ENCODE measurements at regions not wholly inside any gene's neighbourhood (a gene's known extent, or its start where the extent isn't known, plus 50 kb on each side); places are given as distances from the start of the nearest gene placed in this dataset.

- TF ChIP-seq POLR2A (IDR thresholded peaks at IDR 0.05; ENCODE audit: low read depth): no peak
- TF ChIP-seq POLR2AphosphoS5 (IDR thresholded peaks at IDR 0.05): no peak
- TF ChIP-seq, protein P1, sequence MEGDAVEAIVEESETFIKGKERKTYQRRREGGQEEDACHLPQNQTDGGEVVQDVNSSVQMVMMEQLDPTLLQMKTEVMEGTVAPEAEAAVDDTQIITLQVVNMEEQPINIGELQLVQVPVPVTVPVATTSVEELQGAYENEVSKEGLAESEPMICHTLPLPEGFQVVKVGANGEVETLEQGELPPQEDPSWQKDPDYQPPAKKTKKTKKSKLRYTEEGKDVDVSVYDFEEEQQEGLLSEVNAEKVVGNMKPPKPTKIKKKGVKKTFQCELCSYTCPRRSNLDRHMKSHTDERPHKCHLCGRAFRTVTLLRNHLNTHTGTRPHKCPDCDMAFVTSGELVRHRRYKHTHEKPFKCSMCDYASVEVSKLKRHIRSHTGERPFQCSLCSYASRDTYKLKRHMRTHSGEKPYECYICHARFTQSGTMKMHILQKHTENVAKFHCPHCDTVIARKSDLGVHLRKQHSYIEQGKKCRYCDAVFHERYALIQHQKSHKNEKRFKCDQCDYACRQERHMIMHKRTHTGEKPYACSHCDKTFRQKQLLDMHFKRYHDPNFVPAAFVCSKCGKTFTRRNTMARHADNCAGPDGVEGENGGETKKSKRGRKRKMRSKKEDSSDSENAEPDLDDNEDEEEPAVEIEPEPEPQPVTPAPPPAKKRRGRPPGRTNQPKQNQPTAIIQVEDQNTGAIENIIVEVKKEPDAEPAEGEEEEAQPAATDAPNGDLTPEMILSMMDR (IDR thresholded peaks at IDR 0.05): no peak
- TF ChIP-seq EP300 (IDR thresholded peaks at IDR 0.05): no peak
- Histone ChIP-seq H3K36me3 (no peaks in the 10 kb centered on the region), H3K9me3 (no peaks in the 10 kb centered on the region), H3K27me3 (no peaks in the 10 kb centered on the region), H3K27ac (replicated peaks in 1 of 4) (no peak overlapping the region), H3K4me1 (no peaks in the 10 kb centered on the region), H3K4me3 (no peak overlapping the region)
- 80% methylated on average over 11 of the region's 11 CpGs for WGBS
- DNase-seq (ENCODE audit: extremely low spot score): no peak
- intact Hi-C loops (cut with DNase I): no loop called here
Measured at GRCh38 chr12:46892034-46892705, 66.4 kb upstream of the SLC38A4 start.

DNA sequence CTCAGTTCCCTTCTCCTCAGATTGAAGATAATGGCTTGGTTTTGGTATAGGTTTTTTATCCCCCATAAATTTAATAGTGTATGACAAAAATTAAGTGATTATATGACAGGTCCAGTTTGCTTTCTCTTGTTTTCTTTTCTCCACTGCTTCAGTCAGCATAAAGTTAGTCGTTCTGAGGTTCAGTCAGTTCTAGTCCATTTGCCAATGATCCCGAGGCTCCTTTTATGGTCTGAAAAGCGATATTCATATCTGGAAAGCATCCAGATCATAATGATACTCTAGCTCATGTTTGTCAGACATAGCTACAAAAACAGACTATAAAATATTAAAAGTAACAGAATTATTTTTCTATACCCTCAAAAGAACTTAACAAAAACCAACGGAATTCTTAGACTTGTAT lies 67.1 kb upstream of the SLC38A4 start:
- Histone ChIP-seq H3K36me3 (no peaks in the 10 kb centered on the region), H3K27me3 (no peaks in the 10 kb centered on the region), H3K4me1 (no peaks in the 10 kb centered on the region), H3K27ac (replicated peaks in 1 of 4) (no peak overlapping the region), H3K9me3 (no peaks in the 10 kb centered on the region), H3K4me3 (no peak overlapping the region)
- DNase-seq (ENCODE audit: extremely low spot score): no peak
- TF ChIP-seq, protein P1 (IDR thresholded peaks at IDR 0.05): no peak
- TF ChIP-seq POLR2AphosphoS5 (IDR thresholded peaks at IDR 0.05) (no peak), EP300 (IDR thresholded peaks at IDR 0.05) (no peak), POLR2A (IDR thresholded peaks at IDR 0.05; ENCODE audit: low read depth) (no peak)
- intact Hi-C loops (cut with DNase I): no loop called here
- WGBS: 73% methylated on average over 4 of the region's 4 CpGs

GRCh38 chr12:46893434-46893833 lies 67.6 kb upstream of the SLC38A4 start:
- TF ChIP-seq EP300 (IDR thresholded peaks at IDR 0.05): no peak
- no peak for TF ChIP-seq POLR2A (IDR thresholded peaks at IDR 0.05; ENCODE audit: low read depth)
- no peak for TF ChIP-seq POLR2AphosphoS5 (IDR thresholded peaks at IDR 0.05)
- TF ChIP-seq, protein P1 (IDR thresholded peaks at IDR 0.05): no peak
- H3K4me1 ChIP-seq: no peaks in the 10 kb centered on the region
- intact Hi-C loops (cut with DNase I): no loop called here
- no peak overlapping the region for H3K4me3 ChIP-seq
- no peak for DNase-seq (ENCODE audit: extremely low spot score)
- H3K27me3 ChIP-seq: no peaks in the 10 kb centered on the region
- WGBS: 100% methylated on average over 1 of the region's 1 CpG
- no peak overlapping the region for H3K27ac ChIP-seq (replicated peaks in 1 of 4)
- H3K9me3 ChIP-seq: no peaks in the 10 kb centered on the region
- no peaks in the 10 kb centered on the region for H3K36me3 ChIP-seq

GRCh38 chr12:46895726-46896125 lies 69.9 kb upstream of the SLC38A4 start:
- intact Hi-C loops (cut with DNase I): loop anchor here (1.0 kb wide), 1 partner anchor 20 kb away; no protein-coding TSS in a partner anchor
- Histone ChIP-seq H3K9me3 (no peaks in the 10 kb centered on the region), H3K36me3 (no peaks in the 10 kb centered on the region), H3K27me3 (no peaks in the 10 kb centered on the region), H3K4me3 (no peak overlapping the region), H3K27ac (replicated peaks in 1 of 4) (no peak overlapping the region), H3K4me1 (no peaks in the 10 kb centered on the region)
- WGBS: 39% methylated on average over 3 of the region's 3 CpGs
- TF ChIP-seq POLR2A (IDR thresholded peaks at IDR 0.05; ENCODE audit: low read depth) (no peak), POLR2AphosphoS5 (IDR thresholded peaks at IDR 0.05) (no peak), EP300 (IDR thresholded peaks at IDR 0.05) (no peak)
- TF ChIP-seq, protein P1 (IDR thresholded peaks at IDR 0.05): no peak
- no peak for DNase-seq (ENCODE audit: extremely low spot score)

- no peaks in the 10 kb centered on the region for H3K4me1 ChIP-seq
- no peak overlapping the region for H3K27ac ChIP-seq (replicated peaks in 1 of 4)
- intact Hi-C loops (cut with DNase I): loop anchor here (1.0 kb wide), 1 partner anchor 19 kb away; no protein-coding TSS in a partner anchor
- no peaks in the 10 kb centered on the region for H3K36me3 ChIP-seq
- no peaks in the 10 kb centered on the region for H3K27me3 ChIP-seq
- DNase-seq (ENCODE audit: extremely low spot score): no peak
- no peak overlapping the region for H3K4me3 ChIP-seq
- H3K9me3 ChIP-seq: no peaks in the 10 kb centered on the region
- WGBS: 0% methylated on average over 1 of the region's 1 CpG
- TF ChIP-seq EP300 (IDR thresholded peaks at IDR 0.05): no peak
- TF ChIP-seq, protein P1 (IDR thresholded peaks at IDR 0.05): no peak
Measured at GRCh38 chr12:46896680-46897079, 70.9 kb upstream of the SLC38A4 start.

Data from esophagus muscularis mucosa (tissue), 4 donors.